Activated CD8-positive, alpha-beta memory T cell treated with anti-CD3 and anti-CD28 coated beads for 4 hours (primary cell): ENCODE measurements at regions not wholly inside any gene's neighbourhood (a gene's known extent, or its start where the extent isn't known, plus 50 kb on each side); places are given as distances from the start of the nearest gene placed in this dataset.
"Not testable (repeated sequence)": the region's sequence is repeated elsewhere in the genome, so short reads cannot be mapped to it uniquely, and the experiment has no call there.

Experiments
- DNase-seq, 2 donors: peaks; one replicate each; pipeline ENCODE4 v3.0.0-alpha.2; 2020; ENCODE audit warnings: low read depth in 2 of 2

DNA sequence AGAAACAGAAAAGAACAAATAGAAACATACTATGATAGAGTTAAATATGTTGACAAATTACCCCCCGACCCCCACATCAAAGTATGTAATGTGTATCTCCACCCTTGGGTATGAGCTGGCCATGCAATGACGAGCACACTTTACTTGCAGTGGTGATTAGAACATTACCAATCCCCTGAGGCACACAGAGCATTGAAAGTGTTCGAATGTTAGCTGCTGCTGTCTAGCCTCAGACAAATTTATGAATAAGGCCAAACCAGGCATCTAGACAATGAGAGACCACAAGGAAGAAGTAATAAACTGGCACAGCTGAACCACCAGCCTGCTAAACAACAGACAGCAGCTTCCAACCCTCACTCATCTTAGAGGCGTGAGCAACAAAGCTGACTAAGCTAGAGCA lies 380.5 kb downstream of the DSEL start:
- no peak for DNase-seq

DNA sequence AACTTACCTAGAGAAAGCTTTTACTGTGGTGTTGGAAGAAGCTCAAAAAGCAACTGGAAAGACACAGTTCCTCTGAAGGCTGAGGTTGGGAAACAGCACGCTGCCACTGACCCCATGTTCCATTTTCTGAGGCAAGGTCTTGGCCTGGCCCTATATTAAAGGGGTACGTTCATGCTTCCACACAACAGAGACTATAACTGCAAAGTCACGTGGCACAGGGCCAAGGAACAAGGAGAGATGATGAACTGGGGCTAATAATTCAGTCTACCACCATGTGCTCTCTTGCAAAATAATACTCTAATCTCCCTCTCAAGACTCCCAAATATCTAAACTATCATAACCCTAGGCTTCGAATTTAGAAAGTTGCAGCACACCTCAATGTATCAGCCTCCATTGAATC lies 381.6 kb downstream of the DSEL start:
- DNase-seq = no peak

DNA sequence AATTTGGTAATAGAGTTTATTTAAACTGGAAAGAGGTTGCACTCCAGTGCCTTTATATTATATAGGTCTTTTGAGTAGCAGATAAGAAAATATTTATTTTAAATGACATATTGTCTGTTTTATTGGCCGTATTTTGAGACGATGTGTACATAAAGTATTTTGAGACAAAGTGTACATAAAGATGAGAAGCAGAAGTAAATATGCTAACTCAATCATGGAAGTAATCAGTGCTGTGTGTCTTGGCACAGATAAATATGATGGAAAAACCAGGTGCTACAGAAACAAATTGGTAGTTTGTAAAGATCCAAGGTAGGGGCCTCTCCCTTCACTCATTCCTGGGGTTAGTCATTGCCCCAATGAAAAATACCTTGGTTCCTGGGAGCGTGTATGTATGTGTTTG lies 382.9 kb downstream of the DSEL start:
- no peak for DNase-seq

DNA sequence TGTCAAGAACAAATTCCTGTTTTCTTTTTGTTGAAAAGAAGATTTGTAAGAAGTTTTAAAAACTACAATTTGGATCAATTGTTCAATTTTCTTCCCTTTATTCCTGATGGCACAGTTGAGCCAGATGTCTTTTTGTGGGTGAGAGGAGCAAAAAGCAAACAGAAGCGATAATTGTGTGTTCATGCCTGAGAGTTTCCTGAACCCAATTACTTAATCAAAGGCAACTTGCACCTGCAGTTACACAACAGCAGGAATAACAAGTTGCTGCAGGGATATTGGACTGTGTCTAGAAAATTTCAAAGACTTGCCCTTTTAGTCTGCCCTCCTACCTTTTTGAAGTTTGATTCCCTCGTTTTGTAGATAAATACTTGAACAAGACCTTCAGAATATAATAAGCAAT lies 383.6 kb downstream of the DSEL start:
- DNase-seq = no peak

DNA sequence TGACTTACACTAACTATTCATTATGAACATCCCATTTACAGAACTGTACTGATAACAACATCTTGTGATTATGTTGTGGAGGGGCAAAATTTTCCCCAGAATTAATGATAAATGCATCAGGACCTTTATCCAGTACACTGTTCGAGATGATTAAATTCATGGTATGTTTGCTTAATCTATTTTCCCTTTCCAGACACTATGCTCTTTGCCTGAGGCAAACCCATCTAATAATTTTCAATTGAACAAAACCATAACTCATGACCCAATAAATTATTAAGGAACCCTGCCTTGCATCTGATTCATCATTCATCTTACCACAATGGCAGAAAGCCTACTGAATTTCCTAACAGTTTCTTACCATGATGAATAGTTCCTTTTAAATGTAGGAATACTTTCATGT lies 385.0 kb downstream of the DSEL start:
- no peak for DNase-seq

DNA sequence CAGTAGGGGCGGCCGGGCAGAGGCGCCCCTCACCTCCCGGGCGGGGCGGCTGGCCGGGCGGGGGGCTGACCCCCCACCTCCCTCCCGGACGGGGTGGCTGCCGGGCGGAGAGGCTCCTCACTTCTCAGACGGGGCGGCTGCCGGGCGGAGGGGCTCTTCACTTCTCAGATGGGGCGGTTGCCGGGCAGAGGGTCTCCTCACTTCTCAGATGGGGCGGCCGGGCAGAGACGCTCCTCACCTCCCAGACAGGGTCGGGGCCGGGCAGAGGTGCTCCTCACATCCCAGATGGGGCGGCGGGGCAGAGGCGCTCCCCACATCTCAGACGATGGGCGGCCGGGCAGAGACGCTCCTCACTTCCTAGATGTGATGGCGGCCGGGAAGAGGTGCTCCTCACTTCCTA lies 389.8 kb downstream of the DSEL start:
- DNase-seq = not testable (repeated sequence)

DNA sequence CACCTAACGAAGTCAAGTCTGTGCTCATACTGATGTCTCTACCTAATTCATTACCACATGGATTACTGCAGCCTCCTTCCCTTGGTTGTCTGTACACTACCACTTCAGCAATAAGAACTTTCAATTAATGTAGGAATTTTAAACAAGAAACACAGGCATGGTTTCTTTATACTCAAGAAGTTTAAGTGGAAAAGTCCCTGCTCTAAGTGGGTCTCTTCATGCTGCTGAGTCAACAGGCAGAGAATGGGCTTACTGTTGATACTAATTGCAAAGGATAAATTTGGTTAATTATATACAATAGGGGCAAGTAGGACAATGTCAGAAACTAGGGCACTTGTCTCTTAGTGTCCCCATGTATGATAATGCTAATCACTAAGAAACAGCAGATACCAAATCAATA lies 392.6 kb downstream of the DSEL start:
- DNase-seq = no peak

DNA sequence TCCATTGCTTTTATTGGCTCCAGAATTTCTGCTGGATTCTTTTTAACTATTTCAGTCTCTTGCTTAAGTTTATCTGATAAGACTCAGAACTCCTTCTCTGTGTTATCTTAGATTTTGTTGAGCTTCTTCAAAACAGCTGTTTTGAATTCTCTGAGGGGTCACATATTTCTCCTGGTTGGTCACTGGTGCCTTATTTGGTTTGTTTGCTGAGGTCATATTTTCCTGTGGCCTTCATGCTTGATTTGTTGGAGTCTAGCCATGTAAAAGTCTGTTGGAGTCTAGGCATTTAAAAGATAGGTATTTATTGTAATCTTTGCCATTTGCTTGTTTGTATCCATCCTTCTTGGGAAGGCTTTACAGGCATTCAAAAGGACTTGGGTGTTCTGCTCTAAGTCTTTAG lies 398.7 kb downstream of the DSEL start:
- no peak for DNase-seq

DNA sequence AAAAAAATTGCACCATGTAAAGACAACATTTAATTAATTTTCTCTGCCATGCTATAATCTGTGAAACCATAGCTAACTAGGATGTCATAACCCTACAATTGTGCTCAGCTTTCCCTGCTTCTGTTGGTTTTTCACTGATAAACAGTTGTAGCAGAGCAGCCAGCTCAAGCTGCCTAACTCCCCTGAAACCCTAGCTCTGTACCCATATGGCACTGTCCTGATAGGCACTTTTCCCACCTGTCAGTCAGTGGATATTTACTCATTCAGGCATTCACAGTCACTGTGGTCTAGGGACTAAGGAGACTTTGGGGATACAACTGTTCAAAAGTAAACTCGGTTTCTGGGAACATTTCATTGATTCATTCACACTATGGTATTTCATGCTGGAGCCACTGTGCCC lies 407.0 kb downstream of the DSEL start:
- DNase-seq = no peak

DNA sequence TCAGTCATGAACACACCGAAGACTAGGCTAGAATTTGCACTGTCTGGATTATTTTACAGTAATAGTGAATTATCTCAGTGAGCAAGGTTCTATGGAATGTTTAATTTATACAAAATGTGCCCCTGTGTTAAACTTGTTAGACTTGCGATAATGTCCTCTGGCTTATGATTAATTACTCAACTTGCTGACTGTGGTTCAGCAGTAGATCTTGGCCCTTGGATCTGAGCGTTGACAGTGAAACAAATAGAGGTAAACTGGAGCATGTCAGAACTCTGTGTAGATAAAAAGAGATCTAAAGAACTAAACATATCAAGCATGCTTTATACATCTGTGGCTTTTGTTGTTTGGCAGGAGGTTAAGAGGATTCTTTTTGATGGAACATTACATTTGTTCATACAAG lies 407.6 kb downstream of the DSEL start:
- no peak for DNase-seq

DNA sequence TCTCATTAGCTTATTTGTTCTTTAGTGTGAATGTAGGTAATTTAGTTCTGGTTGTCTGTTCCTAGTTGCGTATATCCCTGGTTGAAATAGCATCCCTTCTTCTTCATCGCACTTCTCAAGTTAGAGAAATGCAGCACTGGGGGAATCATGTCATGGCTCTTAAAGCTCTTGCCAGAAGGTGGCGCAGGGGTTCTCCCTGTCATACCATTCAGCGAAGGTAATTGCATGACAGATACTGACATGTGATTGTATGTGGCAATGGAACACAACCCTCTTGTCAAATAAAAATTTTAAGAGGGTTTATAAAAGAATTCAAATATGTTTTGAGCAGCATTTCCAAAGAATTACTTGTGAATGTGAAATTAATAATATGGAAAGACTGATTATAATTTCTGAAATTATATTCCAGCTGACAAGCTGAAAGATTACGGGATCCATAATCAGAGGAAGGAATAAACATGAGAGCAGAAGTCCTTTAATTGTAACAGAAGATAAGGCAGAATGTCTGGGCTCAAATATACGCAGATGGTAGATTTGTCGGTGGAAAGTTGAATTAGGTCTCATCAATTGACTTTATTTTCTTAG lies 411.7 kb downstream of the DSEL start:
- DNase-seq = no peak

DNA sequence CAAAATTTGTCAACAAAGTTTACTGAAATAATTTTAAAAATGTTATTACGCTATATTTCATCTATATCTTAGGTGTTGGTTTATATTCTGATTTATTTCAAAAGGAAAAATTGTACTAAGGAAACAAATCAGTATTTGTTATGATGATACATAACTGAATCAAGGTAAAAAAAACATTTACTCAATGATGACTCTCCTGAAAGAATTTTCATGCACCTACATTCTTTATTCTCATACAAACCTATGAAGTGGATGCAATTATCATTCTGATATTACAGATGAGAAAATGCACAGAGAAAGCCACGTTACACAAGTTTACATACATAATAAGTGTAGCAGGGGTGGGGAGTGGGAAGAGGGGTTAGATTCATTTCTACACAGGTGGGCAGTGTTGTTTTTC lies 422.4 kb downstream of the DSEL start:
- no peak for DNase-seq

DNA sequence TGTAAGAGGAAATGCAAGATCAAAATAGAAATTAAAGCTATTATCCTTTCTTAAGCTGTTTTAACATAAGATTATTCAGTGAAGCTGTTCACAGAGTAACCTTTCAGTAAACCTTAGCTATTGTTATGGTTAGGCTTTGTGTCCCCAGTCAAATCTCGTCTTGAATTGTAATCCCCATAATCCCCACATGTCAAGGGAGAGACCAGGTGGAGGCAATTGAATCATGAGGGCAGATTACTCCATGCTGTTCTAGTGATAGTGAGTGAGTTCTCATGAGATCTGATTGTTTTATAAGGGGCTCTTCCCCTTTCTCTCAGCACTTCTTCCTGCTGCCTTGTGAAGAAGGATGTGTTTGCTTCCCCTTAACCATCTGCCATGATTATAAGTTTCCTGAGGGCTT lies 424.4 kb downstream of the DSEL start:
- DNase-seq = no peak

DNA sequence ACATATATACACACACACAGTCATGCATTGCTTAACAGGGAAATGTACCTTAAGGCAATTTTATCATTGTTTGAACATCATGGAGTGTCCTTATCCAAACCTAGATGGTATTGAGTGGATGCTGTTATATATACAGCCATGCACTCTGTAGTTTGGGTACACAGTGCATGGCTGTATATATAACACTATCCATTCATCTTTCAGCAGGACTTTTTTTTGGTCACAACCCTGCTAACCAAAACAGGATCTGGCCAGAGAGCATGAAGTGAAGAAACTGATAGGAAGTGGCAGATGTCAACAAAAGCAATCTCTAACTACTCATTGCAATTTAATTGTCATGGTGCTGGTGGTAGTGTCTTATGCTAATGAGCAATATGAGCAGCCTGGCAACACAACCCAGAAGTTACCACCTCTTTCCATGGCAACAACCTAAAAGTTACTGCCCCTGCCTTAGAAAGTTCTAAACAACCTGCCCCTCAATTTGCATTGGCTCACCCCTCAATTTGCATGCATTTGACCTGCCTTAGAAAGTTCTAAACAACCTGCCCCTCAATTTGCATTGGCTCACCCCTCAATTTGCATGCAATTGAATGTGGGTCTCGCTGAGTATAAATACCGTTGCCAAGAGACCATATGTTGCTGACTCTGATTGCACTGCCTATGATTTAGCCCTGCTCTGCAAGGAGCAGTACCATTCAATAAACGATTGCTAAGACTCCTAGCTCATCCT lies 434.9 kb downstream of the DSEL start:
- DNase-seq = no peak

DNA sequence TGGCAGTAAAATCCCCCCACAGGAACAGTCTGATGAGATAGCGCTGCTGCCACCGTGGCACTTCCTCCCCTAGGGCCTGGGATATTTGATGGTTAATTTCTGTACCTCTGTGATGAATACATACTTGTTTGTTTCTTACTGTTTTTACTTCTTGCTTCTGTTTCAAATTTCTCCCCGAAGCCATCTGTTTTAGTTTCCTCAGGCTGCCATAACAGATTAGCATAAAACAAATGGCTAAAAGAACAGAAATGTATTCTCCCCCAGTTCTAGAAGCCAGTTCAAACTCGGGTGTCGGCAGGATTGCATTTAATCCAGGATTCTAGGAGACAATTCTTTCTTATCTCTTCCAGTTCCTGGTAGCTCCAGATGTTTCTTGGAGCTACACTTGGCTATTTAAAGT lies 435.9 kb downstream of the DSEL start:
- no peak for DNase-seq

DNA sequence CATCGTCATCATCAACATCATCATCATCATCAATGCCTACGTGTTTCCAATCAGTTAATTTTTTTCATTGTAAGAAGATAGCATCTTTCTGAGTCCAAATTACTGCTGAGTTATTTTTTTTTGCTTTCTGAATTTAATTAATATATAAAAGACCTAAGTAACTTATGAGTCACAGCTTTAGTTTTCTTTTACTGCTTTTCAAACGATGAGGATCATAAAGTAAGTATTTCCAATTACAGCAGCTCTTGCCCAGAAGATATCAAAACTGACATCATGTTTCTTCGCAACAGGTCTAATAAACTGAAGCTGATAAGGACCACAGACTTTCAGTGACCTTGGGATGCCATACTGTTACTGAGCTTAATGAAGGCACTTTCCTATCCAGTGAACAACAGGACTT lies 442.2 kb downstream of the DSEL start:
- no peak for DNase-seq

DNA sequence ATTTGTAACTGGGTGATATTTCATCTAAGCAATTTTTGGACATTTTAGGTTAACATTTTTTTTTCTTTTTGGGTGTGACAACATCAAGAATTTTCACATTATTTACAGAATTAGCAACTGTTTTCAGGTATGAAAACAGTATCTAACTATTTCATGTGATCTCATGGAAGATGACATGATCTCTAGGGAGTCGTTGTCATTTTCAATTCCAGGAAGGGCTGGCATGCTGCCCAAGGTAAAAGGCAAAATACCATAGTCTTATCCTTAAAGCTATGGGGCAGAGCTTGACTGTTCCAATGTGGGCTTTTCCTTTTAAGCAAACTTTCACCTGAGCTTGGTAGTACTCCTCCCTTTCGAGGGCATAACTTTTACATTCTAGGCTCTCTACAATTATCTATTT lies 443.7 kb downstream of the DSEL start:
- no peak for DNase-seq

DNA sequence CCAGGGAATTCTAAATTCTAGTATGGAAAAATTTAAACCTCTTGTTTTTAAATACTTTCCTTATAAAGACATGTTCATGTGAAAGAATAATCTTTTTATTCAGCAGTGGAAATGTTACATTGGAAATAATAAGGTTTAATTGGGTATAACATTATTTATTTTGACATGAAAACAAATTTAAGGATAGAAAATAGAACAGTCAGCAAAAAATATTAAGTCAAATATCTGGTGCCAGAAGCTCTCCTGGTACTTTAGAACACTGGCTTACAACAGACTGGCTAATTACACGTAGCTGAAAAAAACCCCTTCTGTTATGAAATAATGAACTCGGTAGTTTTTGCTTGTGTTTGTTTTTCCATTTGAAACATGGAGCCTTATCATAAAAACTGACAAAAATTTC lies 447.9 kb downstream of the DSEL start:
- DNase-seq = no peak

DNA sequence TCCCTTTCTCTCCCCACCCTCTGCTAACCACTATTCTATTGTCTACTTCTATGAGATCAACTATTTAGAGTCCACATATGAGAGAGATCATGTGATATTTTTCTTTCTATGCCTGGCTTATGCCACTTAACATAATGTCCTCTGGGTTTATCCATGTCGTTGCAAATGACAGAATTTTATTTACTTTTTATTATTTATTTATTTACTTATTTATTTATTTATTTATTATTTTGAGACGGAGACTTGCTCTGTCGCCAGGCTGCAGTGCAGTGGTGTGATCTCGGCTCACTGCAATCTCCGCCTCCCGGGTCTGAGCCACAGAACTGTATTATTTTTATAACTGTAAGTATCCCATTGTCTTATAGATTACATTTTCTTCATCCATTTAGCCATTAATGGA lies 443.4 kb upstream of the CDH19 start:
- no peak for DNase-seq

DNA sequence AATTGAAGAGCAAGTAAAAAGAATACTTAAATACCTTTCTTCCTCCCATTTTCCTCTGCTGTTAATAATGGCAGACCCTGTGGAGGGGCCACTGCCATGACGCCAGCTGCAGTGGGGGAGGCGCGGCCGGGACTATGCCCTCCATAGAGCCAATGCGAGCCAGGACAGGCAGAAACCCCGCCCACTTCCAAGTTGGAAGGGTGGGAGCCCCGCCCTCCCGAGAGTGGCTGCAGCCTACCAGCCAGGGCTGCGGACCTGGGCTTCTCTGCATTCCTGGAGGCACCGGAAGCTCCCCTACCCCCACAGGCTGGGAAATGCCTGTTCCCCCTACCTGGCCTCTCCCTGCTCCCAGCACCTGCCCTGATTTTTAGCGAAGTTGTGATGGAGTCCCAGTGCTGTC lies 439.4 kb upstream of the CDH19 start:
- DNase-seq = no peak

DNA sequence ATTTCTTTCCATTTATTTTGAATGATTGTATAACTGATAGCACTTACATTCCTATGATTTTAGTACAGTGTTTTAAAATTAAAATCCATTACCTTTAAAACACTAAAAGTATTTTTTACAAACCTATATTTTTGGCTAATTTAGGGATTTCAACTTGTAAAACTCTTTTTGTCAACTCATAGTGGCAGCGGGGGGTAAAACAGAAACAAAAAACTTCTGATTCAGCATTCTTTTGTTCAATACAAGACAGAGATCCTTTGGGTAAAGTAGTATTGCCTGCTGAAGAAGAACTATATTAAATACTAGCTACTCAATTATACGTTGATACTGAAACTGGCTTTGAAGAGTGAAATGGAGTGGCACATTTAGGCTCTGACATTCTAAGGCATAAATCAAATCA lies 437.4 kb upstream of the CDH19 start:
- no peak for DNase-seq

DNA sequence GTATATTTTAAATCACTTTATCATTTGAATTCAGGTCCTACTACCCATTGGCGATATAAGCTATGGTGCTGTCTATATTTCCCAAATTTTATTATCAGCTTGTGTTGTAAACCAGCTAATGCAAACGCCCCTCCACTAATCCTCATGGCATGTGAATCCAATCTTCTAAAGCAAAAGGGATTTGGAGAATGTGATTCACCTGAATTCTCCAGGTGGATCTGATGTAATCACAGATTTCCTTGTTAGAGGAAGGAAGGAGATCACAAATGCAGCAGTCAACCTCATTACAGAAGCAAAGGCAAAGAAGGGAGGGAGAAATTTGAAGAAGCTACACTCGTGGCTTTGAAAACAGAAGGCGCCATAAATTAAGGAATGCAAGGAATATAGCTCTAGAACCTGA lies 431.1 kb upstream of the CDH19 start:
- DNase-seq = no peak

DNA sequence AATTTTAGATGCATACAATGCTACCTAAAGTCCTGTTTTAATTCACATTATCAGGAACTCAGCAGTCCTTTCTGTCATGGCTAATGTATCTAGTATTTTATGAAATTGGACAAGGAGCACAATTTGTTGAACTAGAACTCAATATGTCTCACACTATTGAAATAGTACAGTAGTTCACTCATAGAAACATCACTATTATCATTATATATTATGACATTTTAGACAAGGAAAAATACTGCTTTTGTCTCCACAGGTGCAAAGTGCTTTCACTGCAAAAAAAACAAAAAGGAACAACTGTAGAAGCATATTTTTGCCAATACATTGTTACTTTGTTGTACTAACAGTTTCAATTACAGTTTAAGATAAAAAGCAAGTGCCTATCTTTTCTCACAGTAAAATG lies 419.2 kb upstream of the CDH19 start:
- no peak for DNase-seq

DNA sequence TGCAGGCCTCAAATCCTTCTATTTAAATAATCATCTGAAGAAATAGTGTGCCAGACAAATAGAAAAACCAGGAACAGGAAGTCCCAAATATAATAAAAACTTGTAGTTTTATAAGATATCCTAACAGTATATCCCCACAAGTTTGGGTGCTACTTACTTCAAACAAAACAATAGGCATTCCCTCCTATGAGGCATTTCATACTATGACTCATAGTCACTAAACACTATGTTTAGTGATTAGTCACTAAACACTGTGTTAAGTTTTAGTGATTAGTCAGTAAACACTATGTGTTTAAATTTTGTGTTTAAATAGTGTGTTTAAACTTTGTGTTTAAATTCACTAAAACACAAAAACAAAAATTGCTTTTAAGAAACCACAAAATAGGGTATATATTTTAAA lies 407.0 kb upstream of the CDH19 start:
- DNase-seq = no peak
